B cell (primary cell): ENCODE measurements at regions not wholly inside any gene's neighbourhood (a gene's known extent, or its start where the extent isn't known, plus 50 kb on each side); places are given as distances from the start of the nearest gene placed in this dataset.

Experiments
- ATAC-seq: fragments of 200-7000 bp; cut with Tn5 transposase; one replicate; pipeline ENCODE4 v1.10.0; 2021; ENCODE audit warnings: low read depth, mild to moderate bottlenecking, moderate number of reproducible peaks, moderate library complexity
- CTCF ChIA-PET: fragments of 350-600 bp; sonication (Branson Sonifier 250); formaldehyde crosslinking; loops from one replicate; lab custom pipeline; 2021; ENCODE audit warnings: antibody characterized with exemption, inconsistent platforms; lab: Charles Lee
- POLR2A ChIA-PET: fragments of 350-600 bp; sonication (Branson Sonifier 250); formaldehyde crosslinking; loops from one replicate; lab custom pipeline; 2021; ENCODE audit warnings: antibody characterized with exemption; lab: Charles Lee
- DNase-seq: peaks from one replicate; pipeline ENCODE4 v3.0.0; 2013
- H2AFZ ChIP-seq: 2 replicates; pipeline ENCODE4 v1.6.1; 2012; ENCODE audit warnings: mild to moderate bottlenecking, low read depth, low read length; ENCODE audit not compliant: insufficient read depth, poor library complexity, severe bottlenecking
- H3K27ac ChIP-seq, 2 donors: 1 replicate in 1 of 2; 2 replicates in 1 of 2; pipeline ENCODE4 v1.5.1; 2012 to 2013; ENCODE audit warnings: low read length in 2 of 2, mild to moderate bottlenecking in 2 of 2, moderate library complexity in 1 of 2
- H3K27me3 ChIP-seq, 4 experiments: fragments of 200-600 bp in 1 of 4; sonication (generic) in 1 of 4; replicated peaks in 1 of 4; 1 replicate in 2 of 4; 2 replicates in 2 of 4; pipeline versions ENCODE4 v1.6.1 to v1.7.0; 2013 to 2016; ENCODE audit warnings: low read length in 3 of 4, mild to moderate bottlenecking in 2 of 4, mixed read lengths in 1 of 4, moderate library complexity in 1 of 4; ENCODE audit not compliant: insufficient read depth in 4 of 4, control insufficient read depth in 3 of 4; ENCODE audit errors: control extremely low read depth in 1 of 4
- H3K36me3 ChIP-seq, 2 experiments: replicated peaks in 1 of 2; 1 replicate in 1 of 2; 2 replicates in 1 of 2; pipeline versions ENCODE4 v1.6.1 to v1.7.1; 2013; ENCODE audit warnings: low read length in 1 of 2; ENCODE audit not compliant: insufficient read depth in 2 of 2, control insufficient read depth in 1 of 2; ENCODE audit errors: control extremely low read depth in 1 of 2, extremely low read depth in 1 of 2
- H3K4me1 ChIP-seq, 2 donors: fragments of 200-600 bp in 1 of 2; sonication (generic) in 1 of 2; 1 replicate in 1 of 2; 2 replicates in 1 of 2; pipeline versions ENCODE4 v1.5.1 to v1.6.1; 2013 to 2017; ENCODE audit warnings: low read length in 2 of 2; ENCODE audit not compliant: control insufficient read depth in 2 of 2, insufficient read depth in 2 of 2
- H3K4me2 ChIP-seq: replicated peaks from 2 replicates; pipeline ENCODE3; 2012; ENCODE audit warnings: mild to moderate bottlenecking, low read depth, low read length; ENCODE audit not compliant: poor library complexity, severe bottlenecking
- H3K4me3 ChIP-seq, 5 experiments: fragments of 200-600 bp in 1 of 5; sonication (generic) in 1 of 5; 1 replicate in 3 of 5; 2 replicates in 2 of 5; pipeline versions ENCODE4 v1.5.1 to v1.7.0; 2011 to 2016; ENCODE audit warnings: low read length in 4 of 5, mild to moderate bottlenecking in 4 of 5, low read depth in 2 of 5, control low read depth in 1 of 5, moderate library complexity in 1 of 5; ENCODE audit not compliant: insufficient read depth in 1 of 5; ENCODE audit errors: control extremely low read depth in 1 of 5, extremely low read depth in 1 of 5
- H3K79me2 ChIP-seq: fragments of 200-600 bp; sonication (generic); one replicate; pipeline ENCODE4 v1.6.0; 2016; ENCODE audit warnings: low read length; ENCODE audit not compliant: control insufficient read depth, insufficient read depth
- H3K9ac ChIP-seq: fragments of 200-600 bp; sonication (generic); 2 replicates; pipeline ENCODE4 v1.6.1; 2017; ENCODE audit warnings: mild to moderate bottlenecking, low read length, moderate library complexity
- H3K9me3 ChIP-seq, 3 donors: one replicate each; pipeline versions ENCODE4 v1.6.1 to v1.7.1; 2013; ENCODE audit warnings: low read length in 2 of 3; ENCODE audit not compliant: control insufficient read depth in 2 of 3, insufficient read depth in 1 of 3; ENCODE audit errors: control extremely low read depth in 1 of 3
- H4K20me1 ChIP-seq: 2 replicates; pipeline ENCODE4 v1.6.0; 2012; ENCODE audit warnings: mild to moderate bottlenecking, low read length; ENCODE audit not compliant: insufficient read depth, control insufficient read depth, poor library complexity, severe bottlenecking
- H3K27ac Mint-ChIP-seq: one replicate; pipeline ENCODE4 v1.8.0; 2021; ENCODE audit warnings: mixed read lengths
- H3K27me3 Mint-ChIP-seq: one replicate; pipeline ENCODE4 v1.8.0; 2021; ENCODE audit warnings: mixed read lengths
- H3K4me1 Mint-ChIP-seq: one replicate; pipeline ENCODE4 v1.8.0; 2021; ENCODE audit warnings: mixed read lengths
- H3K4me3 Mint-ChIP-seq: one replicate; pipeline ENCODE4 v1.8.0; 2021; ENCODE audit warnings: mixed read lengths
- H3K9me3 Mint-ChIP-seq: one replicate; pipeline ENCODE4 v1.8.0; 2022; ENCODE audit warnings: mixed read lengths; ENCODE audit not compliant: insufficient read depth
- CTCF ChIP-seq: fragments of 200-600 bp; IDR thresholded peaks from one replicate; pipeline ENCODE4 v1.8.0; 2022; ENCODE audit warnings: antibody characterized with exemption, mild to moderate bottlenecking
- EZH2 ChIP-seq: IDR thresholded peaks from 2 replicates; pipeline ENCODE4 v1.6.1; 2012; ENCODE audit warnings: borderline replicate concordance, low read depth, mild to moderate bottlenecking, moderate library complexity, low read length; ENCODE audit not compliant: insufficient read depth, poor library complexity, severe bottlenecking
- WGBS: methylation state at CpG from one replicate; pipeline ENCODE4 v1.1.5; 2013; ENCODE audit warnings: missing lambda C conversion rate; ENCODE audit not compliant: insufficient coverage; 5-methylcytosine and 5-hydroxymethylcytosine counted together
- intact Hi-C: fragments of 100-400 bp; cut with micrococcal nuclease; formaldehyde crosslinking; loops from one replicate; pipeline ENCODE4 v1.10.0; 2022

- Histone ChIP-seq H3K4me1 (no peaks in the 10 kb centered on the region), H3K27me3 (peaks cover 0 to 3% (median 0%) of the 10 kb centered on the region in 4 experiments), H3K9ac (no peak overlapping the region), H3K79me2 (no peaks in the 10 kb centered on the region), H4K20me1 (no peaks in the 10 kb centered on the region), H3K9me3 (peaks cover 0 to under 1% (median 0%) of the 10 kb centered on the region in 3 donors), H3K27ac (no peak overlapping the region), H2AFZ (no peak overlapping the region), H3K36me3 (no peaks in the 10 kb centered on the region), H3K4me2 (no peak overlapping the region), H3K4me3 (no peak overlapping the region)
- ATAC-seq = no peak
- POLR2A ChIA-PET = no interaction called here
- H3K4me3 Mint-ChIP-seq = no peak overlapping the region
- CTCF ChIA-PET = no interaction called here
- no peaks in the 10 kb centered on the region for H3K9me3 Mint-ChIP-seq
- no peak overlapping the region for H3K27ac Mint-ChIP-seq
- intact Hi-C loops = no loop called here
- WGBS = no CpG with 5 or more reads among the region's 1 CpG
- H3K27me3 Mint-ChIP-seq = peaks cover 4% of the 10 kb centered on the region
- H3K4me1 Mint-ChIP-seq = no peaks in the 10 kb centered on the region
- no peak for DNase-seq
- TF ChIP-seq EZH2 (no peak), CTCF (no peak)
These were observed 358.5 kb upstream of the HNRNPA3 start for GRCh38 chr2:176854062-176854461.

- intact Hi-C loops = no loop called here
- H3K9me3 ChIP-seq = no peaks in the 10 kb centered on the region
- H3K4me2 ChIP-seq = no peak overlapping the region
- Mint-ChIP-seq H3K4me1 (no peaks in the 10 kb centered on the region), H3K4me3 (no peak overlapping the region), H3K9me3 (no peaks in the 10 kb centered on the region), H3K27ac (no peak overlapping the region), H3K27me3 (no peaks in the 10 kb centered on the region)
- H3K27me3 ChIP-seq = peaks cover 0 to 3% (median 0%) of the 10 kb centered on the region in 4 experiments
- no peaks in the 10 kb centered on the region for H3K36me3 ChIP-seq
- H3K9ac ChIP-seq = no peak overlapping the region
- CTCF ChIA-PET = no interaction called here
- no peak for DNase-seq
- no peaks in the 10 kb centered on the region for H4K20me1 ChIP-seq
- no peaks in the 10 kb centered on the region for H3K4me1 ChIP-seq
- H3K4me3 ChIP-seq = no peak overlapping the region
- WGBS = no CpG with 5 or more reads among the region's 3 CpGs
- H3K79me2 ChIP-seq = no peaks in the 10 kb centered on the region
- H2AFZ ChIP-seq = no peak overlapping the region
- ATAC-seq = no peak
- no peak overlapping the region for H3K27ac ChIP-seq
- TF ChIP-seq CTCF = no peak
- TF ChIP-seq EZH2 = no peak
- POLR2A ChIA-PET = no interaction called here
These were observed 357.7 kb upstream of the HNRNPA3 start for GRCh38 chr2:176854878-176855277.
